Breast epithelium (tissue), 3 donors: ENCODE measurements at regions not wholly inside any gene's neighbourhood (a gene's known extent, or its start where the extent isn't known, plus 50 kb on each side); places are given as distances from the start of the nearest gene placed in this dataset.

Source experiments
- CTCF ChIP-seq, 3 donors: fragments of 450-650 bp; IDR thresholded peaks; one replicate each; pipeline ENCODE4 v1.5.1; 2016 to 2017; ENCODE audit warnings: antibody characterized with exemption in 3 of 3, mild to moderate bottlenecking in 3 of 3, moderate library complexity in 3 of 3
- POLR2A ChIP-seq: fragments of 450-650 bp; IDR thresholded peaks from one replicate; pipeline ENCODE4 v1.6.1; 2016; ENCODE audit warnings: antibody characterized with exemption, mild to moderate bottlenecking, moderate library complexity
- POLR2AphosphoS5 ChIP-seq, 3 donors: sonication (generic); formaldehyde crosslinking; IDR thresholded peaks; one replicate each; pipeline ENCODE4 v1.6.1; 2017; ENCODE audit warnings: antibody characterized with exemption in 3 of 3

GRCh38 chr1:113207019-113207418 is 134.0 kb downstream of the LRIG2 start:
- no peak for TF ChIP-seq CTCF (IDR thresholded peaks at IDR 0.05)
- TF ChIP-seq POLR2A = no peak
- TF ChIP-seq POLR2AphosphoS5 (IDR thresholded peaks at IDR 0.05) = no peak
